Mucosa of stomach (tissue), 1 donor: ENCODE measurements at regions not wholly inside any gene's neighbourhood (a gene's known extent, or its start where the extent isn't known, plus 50 kb on each side); places are given as distances from the start of the nearest gene placed in this dataset.
"Not testable (repeated sequence)": the region's sequence is repeated elsewhere in the genome, so short reads cannot be mapped to it uniquely, and the experiment has no call there.

Experiments
- H3K27me3 ChIP-seq: one replicate; pipeline ENCODE4 v1.7.0; 2013; ENCODE audit warnings: mild to moderate bottlenecking, low read length; ENCODE audit not compliant: control insufficient read depth, insufficient read depth
- H3K36me3 ChIP-seq: one replicate; pipeline ENCODE4 v1.7.0; 2013; ENCODE audit warnings: low read length; ENCODE audit not compliant: control insufficient read depth, insufficient read depth
- H3K4me1 ChIP-seq: one replicate; pipeline ENCODE4 v1.7.0; 2013; ENCODE audit warnings: mild to moderate bottlenecking, low read length; ENCODE audit not compliant: control insufficient read depth, insufficient read depth
- H3K4me3 ChIP-seq: one replicate; pipeline ENCODE4 v1.7.0; 2013; ENCODE audit warnings: low read length
- H3K9ac ChIP-seq: one replicate; pipeline ENCODE4 v1.7.0; 2013; ENCODE audit warnings: mild to moderate bottlenecking, low read length, moderate library complexity
- H3K9me3 ChIP-seq: one replicate; pipeline ENCODE4 v1.7.0; 2013; ENCODE audit warnings: mild to moderate bottlenecking, low read length, moderate library complexity; ENCODE audit not compliant: control insufficient read depth
- donor health status: Pancreatic carcinoma.

- no peaks in the 10 kb centered on the region for H3K36me3 ChIP-seq
- H3K27me3 ChIP-seq = no peaks in the 10 kb centered on the region
- no peak overlapping the region for H3K4me3 ChIP-seq
- H3K4me1 ChIP-seq = no peaks in the 10 kb centered on the region
- no peak overlapping the region for H3K9ac ChIP-seq
- no peaks in the 10 kb centered on the region for H3K9me3 ChIP-seq
Observed at GRCh38 chr2:220815698-220816097, 756.4 kb downstream of the EPHA4 start.

DNA sequence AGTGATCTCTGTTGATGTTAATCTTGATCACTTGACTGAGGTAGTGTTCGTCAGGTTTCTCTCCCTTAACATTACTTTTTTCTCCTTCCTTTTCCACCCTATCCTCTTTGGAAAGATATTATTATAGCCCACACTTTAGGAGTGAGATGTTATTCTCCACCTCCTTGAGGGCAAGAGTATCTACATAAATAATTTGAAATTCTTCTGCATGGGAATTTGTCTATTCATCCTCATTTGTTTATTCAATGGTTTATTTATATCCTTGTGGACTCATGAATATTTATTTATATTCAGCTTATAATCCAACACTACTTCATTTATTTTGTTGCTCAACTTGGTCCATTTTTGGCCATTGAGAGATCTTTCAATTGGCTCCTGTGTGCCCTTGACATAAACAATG is 750.4 kb downstream of the EPHA4 start:
- Histone ChIP-seq H3K36me3 (no peaks in the 10 kb centered on the region), H3K27me3 (no peaks in the 10 kb centered on the region), H3K4me3 (no peak overlapping the region), H3K4me1 (no peaks in the 10 kb centered on the region), H3K9me3 (no peaks in the 10 kb centered on the region), H3K9ac (no peak overlapping the region)

- H3K4me3 ChIP-seq, H3K36me3 ChIP-seq, H3K4me1 ChIP-seq, H3K27me3 ChIP-seq, H3K9me3 ChIP-seq, H3K9ac ChIP-seq: not testable (repeated sequence)
Observed at GRCh38 chr2:220823590-220823989, 748.5 kb downstream of the EPHA4 start.

DNA sequence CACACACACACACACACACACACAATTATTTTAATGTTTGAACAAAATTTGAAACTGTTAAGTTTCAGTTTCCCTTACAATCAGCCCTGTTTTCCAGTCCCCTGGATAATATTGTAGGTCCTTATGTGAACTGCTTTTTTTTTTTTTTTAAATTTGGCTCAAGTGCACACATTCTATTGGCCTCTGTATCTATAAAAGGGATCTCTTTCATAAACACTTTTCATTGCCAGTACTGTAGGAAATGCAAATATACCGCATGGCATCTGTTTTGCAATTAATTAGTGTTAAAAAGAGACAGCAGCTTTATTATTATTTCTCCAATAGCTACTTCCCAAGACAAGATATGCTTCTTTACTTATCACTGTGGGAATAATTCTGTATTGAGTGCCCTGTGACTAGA is 738.7 kb downstream of the EPHA4 start:
- Histone ChIP-seq H3K9me3 (no peaks in the 10 kb centered on the region), H3K4me1 (no peaks in the 10 kb centered on the region), H3K4me3 (no peak overlapping the region), H3K27me3 (no peaks in the 10 kb centered on the region), H3K36me3 (no peaks in the 10 kb centered on the region), H3K9ac (no peak overlapping the region)

DNA sequence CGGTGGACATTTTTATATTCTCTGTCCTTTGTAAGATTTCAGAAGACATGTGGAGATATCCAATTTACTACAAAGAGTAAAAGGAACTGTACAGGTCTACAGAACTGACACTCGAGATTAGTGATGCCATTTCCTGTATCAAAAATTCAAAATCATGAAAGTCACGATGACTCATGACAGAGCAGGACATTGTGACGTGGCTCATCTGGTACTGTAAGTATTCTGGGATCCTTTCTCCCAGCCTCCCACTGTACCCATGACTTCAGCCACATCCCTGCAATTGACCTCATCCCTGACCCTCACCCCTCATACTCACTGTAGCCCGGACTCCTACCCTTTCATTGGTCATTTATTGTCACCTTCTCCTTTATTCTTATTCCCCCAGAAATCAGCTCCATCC is 736.5 kb downstream of the EPHA4 start:
- no peaks in the 10 kb centered on the region for H3K4me1 ChIP-seq
- no peak overlapping the region for H3K4me3 ChIP-seq
- no peak overlapping the region for H3K9ac ChIP-seq
- no peaks in the 10 kb centered on the region for H3K27me3 ChIP-seq
- H3K36me3 ChIP-seq = no peaks in the 10 kb centered on the region
- no peaks in the 10 kb centered on the region for H3K9me3 ChIP-seq

GRCh38 chr2:220837226-220837625 is 734.9 kb downstream of the EPHA4 start:
- Histone ChIP-seq H3K4me1 (no peaks in the 10 kb centered on the region), H3K9me3 (no peaks in the 10 kb centered on the region), H3K36me3 (no peaks in the 10 kb centered on the region), H3K9ac (no peak overlapping the region), H3K27me3 (no peaks in the 10 kb centered on the region), H3K4me3 (no peak overlapping the region)

DNA sequence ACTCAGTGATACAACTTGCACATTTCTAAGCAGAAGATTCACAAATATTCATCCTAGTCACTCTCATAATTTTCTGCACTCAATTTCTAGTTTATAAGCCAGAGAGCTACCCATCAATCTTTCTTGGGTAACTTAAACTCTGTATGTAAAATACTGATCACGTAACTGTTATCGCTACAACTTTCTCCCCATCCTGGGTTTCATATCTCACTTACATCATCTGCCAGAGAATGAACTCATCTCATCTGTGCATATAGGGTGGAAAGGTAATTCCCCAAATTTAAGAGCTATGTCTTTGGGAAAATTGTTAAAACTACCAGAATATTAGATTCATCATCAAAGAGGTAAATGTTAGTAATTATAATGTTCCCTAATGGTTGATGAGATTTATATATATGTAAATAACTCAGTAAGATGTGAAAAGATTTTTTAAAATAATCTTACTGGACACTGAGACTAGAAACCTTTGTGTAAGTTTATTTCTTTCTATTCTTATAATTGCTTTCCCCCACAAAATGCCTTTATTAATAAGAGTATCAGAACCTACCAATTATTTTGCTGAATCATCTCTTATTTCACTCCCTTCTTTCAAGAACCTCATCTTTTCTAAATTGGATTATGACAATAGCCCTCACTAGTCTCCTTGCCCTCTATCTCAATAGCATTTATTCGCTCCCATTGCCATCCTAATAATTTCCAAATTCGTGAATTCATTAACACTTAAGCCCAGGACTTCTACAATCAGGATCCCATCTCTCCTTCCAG is 729.0 kb downstream of the EPHA4 start:
- no peaks in the 10 kb centered on the region for H3K36me3 ChIP-seq
- H3K9ac ChIP-seq = no peak overlapping the region
- H3K9me3 ChIP-seq = no peaks in the 10 kb centered on the region
- H3K27me3 ChIP-seq = no peaks in the 10 kb centered on the region
- H3K4me1 ChIP-seq = no peaks in the 10 kb centered on the region
- no peak overlapping the region for H3K4me3 ChIP-seq

- Histone ChIP-seq H3K9me3 (no peaks in the 10 kb centered on the region), H3K36me3 (no peaks in the 10 kb centered on the region), H3K4me3 (no peak overlapping the region), H3K4me1 (no peaks in the 10 kb centered on the region), H3K27me3 (no peaks in the 10 kb centered on the region), H3K9ac (no peak overlapping the region)
Observed at GRCh38 chr2:220845766-220846273, 726.3 kb downstream of the EPHA4 start.

DNA sequence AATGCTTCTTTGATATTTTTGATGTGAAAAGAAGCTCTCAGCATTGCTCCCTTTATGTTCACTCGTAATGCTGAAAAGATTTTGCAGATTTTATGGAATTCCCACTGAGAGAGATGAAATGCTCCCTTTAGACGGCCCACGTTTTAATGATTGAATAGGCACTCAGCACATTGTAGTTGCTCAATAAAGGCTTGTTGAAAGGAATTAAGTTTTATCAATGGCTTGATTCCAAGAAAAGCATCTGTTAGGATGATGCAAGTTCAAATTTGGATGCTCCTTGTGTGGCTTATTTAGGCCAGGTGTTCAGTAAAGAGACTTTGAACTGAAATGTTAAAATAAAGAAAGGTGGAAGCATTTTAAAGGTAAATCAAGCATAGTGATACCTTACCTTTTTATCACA is 725.1 kb downstream of the EPHA4 start:
- Histone ChIP-seq H3K4me3 (no peak overlapping the region), H3K27me3 (no peaks in the 10 kb centered on the region), H3K9ac (no peak overlapping the region)

GRCh38 chr2:220847589-220847988 is 724.5 kb downstream of the EPHA4 start:
- no peak overlapping the region for H3K4me3 ChIP-seq
- no peaks in the 10 kb centered on the region for H3K27me3 ChIP-seq
- no peaks in the 10 kb centered on the region for H3K36me3 ChIP-seq
- H3K9me3 ChIP-seq = no peaks in the 10 kb centered on the region
- no peak overlapping the region for H3K9ac ChIP-seq
- H3K4me1 ChIP-seq = no peaks in the 10 kb centered on the region

More for the DNA sequence above, 725.1 kb downstream of the EPHA4 start:
- no peaks in the 10 kb centered on the region for H3K9me3 ChIP-seq
- H3K4me1 ChIP-seq = no peaks in the 10 kb centered on the region
- H3K36me3 ChIP-seq = no peaks in the 10 kb centered on the region

DNA sequence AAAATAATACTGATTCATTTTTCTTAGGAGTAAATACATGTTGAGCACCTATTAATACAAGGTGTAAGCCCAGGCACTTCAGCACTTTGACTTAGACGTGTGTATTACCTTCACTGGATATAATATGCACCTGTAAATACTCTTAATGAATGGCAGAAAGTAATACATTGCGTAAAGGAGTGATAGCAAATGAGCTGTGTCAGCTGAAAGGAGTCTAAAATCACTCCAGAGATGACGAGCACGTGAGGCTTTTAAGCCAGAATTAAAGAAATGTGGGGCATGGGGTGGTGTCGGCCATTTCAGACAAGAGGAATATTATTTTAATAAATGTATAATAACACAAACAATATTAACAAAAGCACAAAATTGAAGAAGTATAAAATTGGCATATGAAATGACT is 722.7 kb downstream of the EPHA4 start:
- Histone ChIP-seq H3K4me3 (no peak overlapping the region), H3K27me3 (no peaks in the 10 kb centered on the region)

DNA sequence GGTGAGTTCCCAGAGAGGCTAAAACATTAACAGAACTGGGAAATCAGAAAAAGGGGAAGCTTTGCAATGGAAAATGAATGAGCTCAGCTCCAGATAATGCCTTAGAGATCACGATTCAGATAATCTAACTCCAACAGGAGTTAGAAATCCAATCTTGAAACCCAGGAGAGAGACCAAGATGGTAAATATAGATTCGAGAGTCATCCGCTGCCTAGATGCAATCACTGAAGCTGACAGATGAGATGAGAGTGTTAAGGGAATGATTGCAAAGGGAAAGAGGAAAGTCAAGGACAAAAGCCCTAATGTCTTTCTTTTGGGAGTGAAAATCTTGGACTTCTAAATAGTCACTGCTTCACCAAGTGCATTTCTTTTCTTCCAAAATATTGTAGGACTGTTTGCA is 722.0 kb downstream of the EPHA4 start:
- no peaks in the 10 kb centered on the region for H3K36me3 ChIP-seq
- H3K4me3 ChIP-seq = no peak overlapping the region
- no peaks in the 10 kb centered on the region for H3K9me3 ChIP-seq
- no peak overlapping the region for H3K9ac ChIP-seq
- no peaks in the 10 kb centered on the region for H3K27me3 ChIP-seq
- H3K4me1 ChIP-seq = no peaks in the 10 kb centered on the region

More for the DNA sequence above, 722.7 kb downstream of the EPHA4 start:
- no peaks in the 10 kb centered on the region for H3K9me3 ChIP-seq
- H3K4me1 ChIP-seq = no peaks in the 10 kb centered on the region
- H3K9ac ChIP-seq = no peak overlapping the region
- no peaks in the 10 kb centered on the region for H3K36me3 ChIP-seq

- Histone ChIP-seq H3K9me3 (no peaks in the 10 kb centered on the region), H3K9ac (no peak overlapping the region), H3K27me3 (no peaks in the 10 kb centered on the region), H3K4me1 (no peaks in the 10 kb centered on the region), H3K36me3 (no peaks in the 10 kb centered on the region), H3K4me3 (no peak overlapping the region)
Observed at GRCh38 chr2:220855296-220855695, 716.8 kb downstream of the EPHA4 start.
